Ishikawa (cell line): ENCODE measurements at regions not wholly inside any gene's neighbourhood (a gene's known extent, or its start where the extent isn't known, plus 50 kb on each side); places are given as distances from the start of the nearest gene placed in this dataset.

Experiments
- CEBPB ChIP-seq: IDR thresholded peaks from 2 replicates; pipeline ENCODE4 v1.6.1; 2012
- RAD21 ChIP-seq: IDR thresholded peaks from 2 replicates; pipeline ENCODE4 v1.6.1; 2012; ENCODE audit warnings: low read depth

- TF ChIP-seq RAD21: no peak
- TF ChIP-seq CEBPB: no peak
Observed at GRCh38 chr12:16891673-16892072, 285.7 kb upstream of the LMO3 start.
